ENCODE measurements at regions not wholly inside any gene's neighbourhood (a gene's known extent, or its start where the extent isn't known, plus 50 kb on each side); places are given as distances from the start of the nearest gene placed in this dataset.
"Not testable (repeated sequence)": the region's sequence is repeated elsewhere in the genome, so short reads cannot be mapped to it uniquely, and the experiment has no call there.

DNA sequence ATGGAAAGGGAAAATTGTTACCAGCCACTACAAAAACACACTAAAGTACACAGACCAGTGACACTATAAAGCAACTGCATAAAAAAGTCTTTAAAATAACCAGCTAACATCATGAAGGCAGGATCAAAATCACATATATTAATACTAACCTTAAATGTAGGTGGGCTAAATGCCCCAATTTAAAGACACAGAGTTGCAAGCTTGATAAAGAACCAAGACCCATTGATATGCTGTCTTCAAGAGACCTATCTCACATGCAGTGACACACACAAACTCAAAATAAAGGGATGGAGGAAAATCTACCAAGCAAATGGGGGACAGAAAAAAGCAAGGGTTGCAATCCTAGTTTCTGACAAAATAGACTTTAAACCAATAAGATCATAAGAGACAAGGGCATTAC lies 246.3 kb downstream of the SEC16B start:
- no peak for DNase-seq (ENCODE audit: low read depth)

DNA sequence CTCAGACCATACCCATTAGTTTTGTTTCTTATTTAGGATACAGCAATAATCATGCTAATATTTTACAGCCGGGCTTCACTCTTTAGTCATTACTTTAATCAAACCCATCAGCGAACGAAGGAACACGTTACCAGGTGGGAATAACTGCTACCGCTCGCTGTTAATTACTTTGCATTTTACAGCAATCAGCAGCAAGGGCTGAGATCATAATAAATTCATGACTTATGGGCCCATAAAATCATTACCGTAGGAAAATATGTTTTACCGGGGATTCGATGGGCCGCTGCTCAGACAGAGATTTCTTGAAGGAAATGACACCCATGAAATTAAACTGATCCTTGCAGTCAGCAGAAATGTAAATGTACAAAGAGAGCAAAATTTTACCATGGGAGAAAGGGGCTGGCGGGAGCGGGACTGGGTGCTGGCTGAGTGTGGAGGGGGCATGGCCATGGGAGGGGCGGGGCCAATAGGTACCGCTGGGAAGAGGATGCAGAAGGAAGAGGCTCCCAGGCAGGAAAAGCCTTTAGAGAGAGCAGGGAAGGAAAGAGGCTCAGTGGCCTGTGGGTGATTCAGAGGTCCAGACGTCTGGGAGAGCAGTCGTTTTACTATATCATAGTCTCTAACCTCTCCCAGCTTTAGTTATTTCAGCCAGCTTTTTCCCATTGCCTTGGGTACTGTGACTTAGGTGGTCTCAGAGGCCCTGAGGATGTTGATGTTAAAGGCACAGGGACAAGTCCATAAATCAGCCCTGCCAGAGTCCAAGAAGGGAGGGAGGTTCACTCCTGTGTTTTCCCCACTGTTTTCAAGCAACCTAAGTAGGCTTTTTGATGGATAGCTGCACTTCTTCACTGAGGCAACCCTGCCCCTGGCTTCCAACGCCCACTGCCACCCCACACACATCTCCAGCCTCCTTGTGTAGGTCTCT lies 258.9 kb downstream of the SEC16B start:
- DNase-seq (ENCODE audit: low read depth) = no peak

- no peak for DNase-seq (ENCODE audit: low read depth)
Measured at GRCh38 chr1:177708406-177708805, 261.5 kb downstream of the SEC16B start.

GRCh38 chr1:177706977-177707376 lies 262.9 kb downstream of the SEC16B start:
- no peak for DNase-seq (ENCODE audit: low read depth)

- DNase-seq (ENCODE audit: low read depth) = no peak
Measured at GRCh38 chr1:177705839-177706238, 264.0 kb downstream of the SEC16B start.

DNA sequence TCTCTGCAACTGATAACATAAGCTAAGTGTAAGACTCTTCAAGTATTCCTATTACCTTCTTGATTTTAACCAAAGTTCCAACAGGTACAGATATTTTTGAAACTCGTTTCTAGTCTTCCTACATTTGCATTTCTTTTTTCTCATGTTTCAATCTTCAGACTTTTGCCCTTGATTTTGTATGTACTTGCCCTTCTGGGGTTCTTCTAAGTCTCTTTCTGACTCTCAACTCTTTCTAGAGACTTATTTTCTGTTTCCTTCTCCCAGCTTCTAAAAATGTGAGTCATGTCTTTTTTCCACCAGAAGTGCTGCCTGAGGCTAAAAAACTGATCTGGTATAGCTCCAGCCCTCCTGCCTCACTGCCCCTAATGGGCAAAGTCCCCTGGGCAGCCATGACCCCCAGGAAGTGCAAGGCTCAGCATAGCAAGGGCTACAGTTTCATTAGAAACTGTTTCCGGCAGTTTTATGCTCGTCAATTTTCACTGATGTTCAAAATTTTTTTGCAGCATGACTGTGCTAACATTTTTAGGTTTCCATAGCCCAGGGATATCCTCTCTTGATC lies 265.9 kb downstream of the SEC16B start:
- DNase-seq (ENCODE audit: low read depth) = peak; percentile 1

DNA sequence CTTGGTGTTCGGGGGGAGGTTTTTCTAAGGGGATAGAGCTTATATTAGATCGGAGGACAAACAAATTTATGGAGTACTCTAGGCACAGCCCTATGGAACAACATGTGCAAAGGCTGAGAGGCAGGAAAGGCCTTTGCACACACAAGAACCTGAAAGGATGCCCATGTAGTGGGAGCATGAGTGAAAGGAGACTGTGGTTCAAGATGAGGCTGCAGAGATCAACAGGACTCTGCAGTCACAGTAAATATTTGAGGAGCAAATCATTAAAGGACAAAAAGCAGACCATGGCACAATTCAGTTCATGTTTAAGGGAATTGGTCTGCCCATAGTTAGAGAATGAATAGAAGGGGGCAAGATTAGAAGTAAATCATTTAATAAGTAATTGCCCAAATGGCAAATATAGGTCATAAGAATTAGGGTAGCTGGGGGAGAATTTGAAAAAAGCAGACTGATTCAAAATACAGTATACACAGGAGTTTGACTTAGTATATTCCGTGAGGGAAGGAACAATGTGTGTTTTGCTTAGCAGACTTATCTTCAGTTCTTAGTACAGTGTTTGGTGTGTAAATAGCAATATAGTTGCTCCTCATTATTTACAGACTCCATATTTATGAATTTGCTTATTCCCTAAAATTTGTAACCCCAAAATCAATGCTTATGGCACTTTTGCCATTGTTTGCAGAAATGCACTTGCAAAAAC lies 268.1 kb downstream of the SEC16B start:
- no peak for DNase-seq (ENCODE audit: low read depth)

GRCh38 chr1:177700856-177701255 lies 269.0 kb downstream of the SEC16B start:
- DNase-seq (ENCODE audit: low read depth) = no peak

DNA sequence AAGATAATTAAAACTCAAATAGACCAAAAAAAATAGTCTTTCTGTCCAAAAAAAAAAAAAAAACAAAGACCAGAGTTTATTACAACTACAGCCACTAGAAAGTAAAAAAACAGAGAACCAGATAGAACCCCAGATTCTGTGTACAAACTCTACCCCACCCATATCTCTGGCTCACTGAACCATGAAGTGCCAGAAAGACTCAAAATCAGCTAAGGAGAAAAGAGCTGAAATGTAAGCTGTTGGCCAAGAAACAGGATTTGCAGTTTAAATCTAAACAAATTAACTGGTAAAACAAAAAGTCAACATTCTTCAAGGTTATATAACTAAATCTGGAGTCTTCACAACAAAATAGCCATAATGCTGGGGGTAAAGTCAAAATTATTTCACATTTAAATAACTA lies 278.9 kb downstream of the SEC16B start:
- no peak for DNase-seq (ENCODE audit: low read depth)

DNA sequence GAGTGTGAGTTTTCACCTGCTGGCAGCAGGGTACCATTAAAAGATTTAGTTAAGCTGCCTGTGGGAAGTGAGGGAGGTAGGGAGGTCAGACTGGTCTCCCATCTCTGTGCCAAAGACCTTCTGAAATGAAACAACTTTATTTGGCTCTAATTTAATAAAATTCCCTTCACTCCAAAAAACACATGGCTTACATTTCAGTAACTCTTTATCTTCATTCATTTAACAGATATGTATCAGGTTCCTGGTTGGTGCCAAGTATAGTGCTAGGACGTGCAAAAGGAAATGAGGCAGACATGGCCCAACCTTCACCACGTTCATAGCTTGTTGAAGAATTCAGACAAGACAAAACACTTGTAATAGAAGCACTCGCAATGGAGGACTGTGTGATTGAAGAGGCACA lies 282.3 kb downstream of the SEC16B start:
- no peak for DNase-seq (ENCODE audit: low read depth)

DNA sequence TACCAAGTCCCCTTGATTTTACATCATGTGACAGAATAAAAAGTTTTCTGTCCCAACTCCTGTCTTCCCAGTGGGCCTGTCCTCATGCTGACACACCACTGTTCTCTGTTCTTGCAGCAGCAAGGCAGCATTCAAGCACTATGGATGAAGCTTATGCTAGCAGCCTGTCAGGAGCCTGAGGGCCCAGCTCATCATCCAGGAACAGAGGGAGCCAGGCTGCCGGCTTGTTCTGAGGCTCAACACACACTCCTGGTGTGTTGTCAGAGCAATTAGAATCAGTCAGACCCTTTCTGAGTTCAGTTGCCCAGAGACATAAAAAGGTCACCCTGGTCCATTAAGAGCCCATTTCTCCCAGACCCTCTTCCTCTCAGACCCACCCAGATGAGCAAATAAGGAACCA lies 282.9 kb downstream of the SEC16B start:
- DNase-seq (ENCODE audit: low read depth) = no peak

DNA sequence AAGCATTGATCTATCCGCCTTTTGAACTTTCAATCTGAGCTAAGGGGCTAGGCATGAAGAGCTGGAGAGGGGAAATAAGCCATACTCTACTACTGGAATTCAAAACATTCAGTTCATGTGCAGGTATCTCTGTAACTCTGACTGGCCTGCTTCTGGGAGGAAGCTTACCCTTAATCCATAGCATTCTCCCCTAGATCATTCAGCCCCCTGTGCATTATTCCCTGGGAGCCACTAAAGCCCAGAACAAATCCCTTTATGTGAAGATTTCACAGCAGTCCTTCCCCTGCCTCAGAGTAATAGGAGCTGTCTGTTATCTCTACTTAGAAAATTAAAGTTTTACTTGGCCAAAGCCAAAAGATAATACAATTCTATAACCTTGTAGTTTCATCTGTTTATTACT lies 300.7 kb downstream of the SEC16B start:
- DNase-seq (ENCODE audit: low read depth) = no peak

GRCh38 chr1:177665935-177666334 lies 303.9 kb downstream of the SEC16B start:
- no peak for DNase-seq (ENCODE audit: low read depth)

DNA sequence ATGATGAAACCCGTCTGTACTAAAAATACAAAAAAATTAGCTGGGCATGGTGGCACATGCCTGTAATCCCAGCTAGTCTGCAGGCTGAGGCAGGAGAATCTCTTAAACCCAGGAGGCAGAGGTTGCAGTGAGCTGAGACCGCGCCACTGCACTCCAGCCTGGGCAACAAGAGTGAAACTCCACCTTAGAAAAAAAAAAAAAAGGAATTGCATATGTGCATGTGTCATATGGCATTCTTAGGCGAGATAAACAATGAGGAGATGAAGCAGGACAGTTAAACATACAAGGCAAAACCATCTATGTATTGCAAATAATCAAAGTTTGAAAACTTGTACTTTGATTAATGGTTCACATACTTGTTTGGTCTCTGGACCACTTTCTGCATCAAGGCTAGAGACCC lies 305.1 kb downstream of the SEC16B start:
- DNase-seq (ENCODE audit: low read depth) = not testable (repeated sequence)

DNA sequence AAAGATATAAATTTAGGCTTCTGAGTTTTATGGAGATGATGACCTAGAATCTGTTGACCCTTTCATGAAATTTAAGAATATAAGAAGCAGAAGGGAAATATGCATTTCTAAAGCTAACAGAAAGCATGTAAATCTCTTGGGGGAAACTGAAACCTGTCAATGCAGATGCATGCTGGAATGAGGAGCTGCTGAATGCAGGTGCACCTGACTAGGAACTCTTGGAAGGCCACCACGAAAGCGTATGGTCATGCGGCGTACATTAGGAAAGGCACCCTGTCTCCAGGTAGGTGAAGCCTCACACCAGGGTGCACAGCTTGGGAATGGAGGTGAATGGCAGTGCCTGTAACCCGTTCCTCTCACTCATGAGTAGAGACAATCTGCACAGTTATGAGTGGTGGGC lies 309.7 kb downstream of the SEC16B start:
- DNase-seq (ENCODE audit: low read depth) = no peak

GRCh38 chr1:177659281-177659680 lies 310.6 kb downstream of the SEC16B start:
- DNase-seq (ENCODE audit: low read depth) = no peak

DNA sequence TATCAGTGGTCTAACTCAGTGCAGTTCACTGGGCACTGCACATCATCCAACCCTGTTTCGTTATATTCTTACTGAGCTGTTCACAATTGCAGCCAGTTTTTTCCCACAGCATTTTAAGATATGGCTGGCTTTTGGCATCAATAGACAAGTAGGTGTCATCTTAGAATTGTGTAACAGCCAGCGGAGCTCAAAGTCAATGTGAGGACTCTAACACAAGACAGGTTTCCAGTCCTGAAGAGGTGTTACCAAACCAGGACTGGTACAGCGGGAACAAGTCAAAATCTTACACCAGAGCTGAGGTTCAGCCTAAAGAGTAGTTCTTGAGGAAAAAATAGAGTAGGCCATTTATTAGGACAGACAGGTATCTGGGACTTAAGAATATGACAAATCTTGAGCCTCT lies 313.3 kb downstream of the SEC16B start:
- DNase-seq (ENCODE audit: low read depth) = no peak

- DNase-seq (ENCODE audit: low read depth) = no peak
Measured at GRCh38 chr1:177650947-177651346, 318.9 kb downstream of the SEC16B start.

GRCh38 chr1:177648731-177649265 lies 321.1 kb downstream of the SEC16B start:
- DNase-seq (ENCODE audit: low read depth) = no peak

- DNase-seq (ENCODE audit: low read depth) = no peak
Measured at GRCh38 chr1:177648138-177648537, 321.7 kb downstream of the SEC16B start.

- no peak for DNase-seq (ENCODE audit: low read depth)
Measured at GRCh38 chr1:177646757-177647730, 322.8 kb downstream of the SEC16B start.

Measured in RPMI7951 (cell line).